H1 (cell line): ENCODE measurements at regions not wholly inside any gene's neighbourhood (a gene's known extent, or its start where the extent isn't known, plus 50 kb on each side); places are given as distances from the start of the nearest gene placed in this dataset.

ENCODE experiments used
- CTCF ChIA-PET: fragments of 300-600 bp; sonication (Branson Sonifier 250); formaldehyde crosslinking; loops from one replicate; lab custom pipeline; 2021; ENCODE audit not compliant: partially characterized antibody; lab: Charles Lee
- POLR2A ChIA-PET: fragments of 300-600 bp; sonication (Branson Sonifier 250); formaldehyde crosslinking; loops from one replicate; lab custom pipeline; 2021; ENCODE audit warnings: inconsistent platforms; ENCODE audit not compliant: partially characterized antibody; lab: Charles Lee
- DNase-seq, 2 experiments: peaks; one replicate each; pipeline versions ENCODE4 v3.0.0 to v3.0.0-alpha.2; 2010 to 2022; ENCODE audit warnings: low spot score in 2 of 2, low read depth in 1 of 2, mixed read lengths in 1 of 2
- FAIRE-seq: peaks from 2 replicates; lab custom pipeline; 2011; peaks lifted over from hg19 to GRCh38; lab: Jason Lieb, UNC
- H2AFZ ChIP-seq: 2 replicates; pipeline ENCODE4 v1.8.1; 2012; ENCODE audit warnings: low read length, inconsistent platforms
- H2AK5ac ChIP-seq: 2 replicates; pipeline ENCODE4 v1.6.1; 2013; ENCODE audit warnings: low read depth, low read length
- H2BK120ac ChIP-seq: replicated peaks from 2 replicates; pipeline ENCODE3; 2013; ENCODE audit warnings: low read depth, low read length, inconsistent platforms
- H2BK12ac ChIP-seq: 2 replicates; pipeline ENCODE4 v1.6.1; 2013; ENCODE audit warnings: low read depth, low read length
- H2BK15ac ChIP-seq: 2 replicates; pipeline ENCODE4 v1.6.1; 2013; ENCODE audit warnings: low read length
- H2BK20ac ChIP-seq: 2 replicates; pipeline ENCODE4 v1.6.1; 2013; ENCODE audit warnings: low read length
- H2BK5ac ChIP-seq: 2 replicates; pipeline ENCODE4 v1.6.1; 2013; ENCODE audit warnings: low read depth, low read length
- H3K14ac ChIP-seq: 2 replicates; pipeline ENCODE4 v1.6.1; 2013; ENCODE audit warnings: inconsistent platforms; ENCODE audit not compliant: insufficient read length
- H3K18ac ChIP-seq: 2 replicates; pipeline ENCODE4 v1.6.1; 2013; ENCODE audit warnings: low read length; ENCODE audit errors: extremely low read depth
- H3K23ac ChIP-seq: 2 replicates; pipeline ENCODE4 v1.6.1; 2013; ENCODE audit warnings: inconsistent platforms; ENCODE audit not compliant: insufficient read length
- H3K23me2 ChIP-seq: 2 replicates; pipeline ENCODE4 v1.6.1; 2013; ENCODE audit warnings: low read depth, low read length
- H3K27ac ChIP-seq: 2 replicates; pipeline ENCODE4 v1.6.1; 2011; ENCODE audit warnings: low read depth, low read length, inconsistent platforms
- H3K27me3 ChIP-seq, 4 experiments: replicated peaks in 1 of 4; 1 replicate in 1 of 4; 2 replicates in 3 of 4; pipeline versions ENCODE4 v1.6.1 to v1.8.1; 2011 to 2013; ENCODE audit warnings: low read length in 3 of 4, mild to moderate bottlenecking in 3 of 4, inconsistent platforms in 2 of 4, mixed read lengths in 2 of 4, moderate library complexity in 1 of 4; ENCODE audit not compliant: control insufficient read depth in 3 of 4, insufficient read depth in 3 of 4; ENCODE audit errors: extremely low read depth in 1 of 4
- H3K36me3 ChIP-seq, 4 experiments: 2 replicates each; pipeline versions ENCODE4 v1.6.1 to v1.8.1; 2011 to 2013; ENCODE audit warnings: mild to moderate bottlenecking in 4 of 4, low read length in 3 of 4, moderate library complexity in 2 of 4, control low read depth in 1 of 4, inconsistent platforms in 1 of 4; ENCODE audit not compliant: insufficient read depth in 4 of 4, control insufficient read depth in 2 of 4
- H3K4ac ChIP-seq: replicated peaks from 2 replicates; pipeline ENCODE3; 2013; ENCODE audit warnings: low read length, low read depth, mixed read lengths, inconsistent platforms; ENCODE audit not compliant: insufficient read length
- H3K4me1 ChIP-seq, 4 experiments: replicated peaks in 1 of 4; 1 replicate in 1 of 4; 2 replicates in 3 of 4; pipeline versions ENCODE4 v1.6.1 to v1.8.1; 2011 to 2013; ENCODE audit warnings: low read length in 3 of 4, inconsistent platforms in 2 of 4, mixed read lengths in 1 of 4; ENCODE audit not compliant: insufficient read depth in 4 of 4, control insufficient read depth in 3 of 4
- H3K4me2 ChIP-seq, 2 experiments: 2 replicates each; pipeline versions ENCODE4 v1.6.1 to v1.8.1; 2011 to 2013; ENCODE audit warnings: low read depth in 2 of 2, low read length in 2 of 2, control low read depth in 1 of 2, inconsistent platforms in 1 of 2, mild to moderate bottlenecking in 1 of 2; ENCODE audit not compliant: insufficient read depth in 1 of 2
- H3K4me3 ChIP-seq, 4 experiments: fragments of 200-600, 300-600 bp in 1 of 4; sonication (generic), shearing (Covaris generic), sonication (Bioruptor Twin) in 1 of 4; 2 replicates each; pipeline versions ENCODE4 v1.5.1 to v1.8.1; 2011 to 2016; ENCODE audit warnings: low read length in 4 of 4, low read depth in 3 of 4, control low read depth in 2 of 4, inconsistent platforms in 2 of 4, mild to moderate bottlenecking in 2 of 4, mixed read lengths in 1 of 4, moderate library complexity in 1 of 4; ENCODE audit not compliant: insufficient read depth in 2 of 4; ENCODE audit errors: extremely low read depth in 1 of 4
- H3K56ac ChIP-seq: replicated peaks from 2 replicates; pipeline ENCODE3; 2013; ENCODE audit warnings: low read depth, mild to moderate bottlenecking, mixed read lengths, low read length, inconsistent platforms; ENCODE audit not compliant: insufficient read length
- H3K79me1 ChIP-seq: 2 replicates; pipeline ENCODE4 v1.6.1; 2013; ENCODE audit warnings: low read depth, low read length, control low read depth
- H3K79me2 ChIP-seq, 2 experiments: 2 replicates each; pipeline versions ENCODE4 v1.6.1 to v1.8.1; 2012 to 2013; ENCODE audit warnings: low read length in 2 of 2, mild to moderate bottlenecking in 2 of 2, inconsistent platforms in 1 of 2; ENCODE audit not compliant: insufficient read depth in 2 of 2, control insufficient read depth in 1 of 2
- H3K9ac ChIP-seq, 4 experiments: replicated peaks in 1 of 4; 1 replicate in 1 of 4; 2 replicates in 3 of 4; pipeline versions ENCODE4 v1.6.1 to v1.8.1; 2011 to 2013; ENCODE audit warnings: low read depth in 3 of 4, low read length in 3 of 4, control low read depth in 2 of 4, mild to moderate bottlenecking in 2 of 4, moderate library complexity in 2 of 4, inconsistent platforms in 1 of 4; ENCODE audit errors: extremely low read depth in 1 of 4
- H3K9me3 ChIP-seq, 2 experiments: 2 replicates each; pipeline versions ENCODE4 v1.6.1 to v1.8.1; 2012 to 2013; ENCODE audit warnings: mild to moderate bottlenecking in 2 of 2, moderate library complexity in 2 of 2, control low read depth in 1 of 2, inconsistent platforms in 1 of 2, low read depth in 1 of 2, low read length in 1 of 2, mixed read lengths in 1 of 2; ENCODE audit not compliant: insufficient read depth in 2 of 2
- H4K20me1 ChIP-seq, 2 experiments: replicated peaks in 1 of 2; 2 replicates each; pipeline versions ENCODE3 to v1.8.1; 2011 to 2013; ENCODE audit warnings: inconsistent platforms in 2 of 2, low read length in 2 of 2, mild to moderate bottlenecking in 1 of 2; ENCODE audit not compliant: insufficient read depth in 2 of 2, control insufficient read depth in 1 of 2
- H4K5ac ChIP-seq: 2 replicates; pipeline ENCODE4 v1.6.1; 2013; ENCODE audit warnings: low read length, low read depth, mixed read lengths, inconsistent platforms; ENCODE audit not compliant: insufficient read length
- H4K8ac ChIP-seq: 2 replicates; pipeline ENCODE4 v1.8.0; 2013; ENCODE audit warnings: mild to moderate bottlenecking, moderate library complexity, low read length, inconsistent platforms; ENCODE audit not compliant: insufficient read depth; ENCODE audit errors: extremely low read depth
- H4K91ac ChIP-seq: replicated peaks from 2 replicates; pipeline ENCODE3; 2013; ENCODE audit warnings: low read length, mixed read lengths, inconsistent platforms; ENCODE audit not compliant: insufficient read length
- ASH2L ChIP-seq: fragments of 200-600, 300-600 bp; sonication (generic); IDR thresholded peaks from one replicate; pipeline ENCODE4 v1.7.1; 2017; ENCODE audit warnings: low read length
- CTBP2 ChIP-seq: IDR thresholded peaks from 2 replicates; pipeline ENCODE4 v1.7.0; 2011; ENCODE audit warnings: borderline replicate concordance, mild to moderate bottlenecking, moderate library complexity, mixed read lengths, low read length; ENCODE audit not compliant: insufficient read depth, insufficient read length
- EP300 ChIP-seq, 2 experiments: IDR thresholded peaks; 1 replicate in 1 of 2; 2 replicates in 1 of 2; pipeline ENCODE4 v1.6.1; 2011 to 2012; ENCODE audit warnings: low read depth in 2 of 2, low read length in 2 of 2, mild to moderate bottlenecking in 2 of 2, borderline replicate concordance in 1 of 2, inconsistent platforms in 1 of 2, moderate library complexity in 1 of 2
- FOSL1 ChIP-seq: IDR thresholded peaks from 2 replicates; pipeline ENCODE4 v1.6.1; 2011; ENCODE audit warnings: mild to moderate bottlenecking, low read depth, low read length, moderate library complexity; ENCODE audit not compliant: insufficient read depth
- MAFK ChIP-seq: IDR thresholded peaks from 2 replicates; pipeline ENCODE4 v1.6.1; 2012; ENCODE audit warnings: low read depth, mild to moderate bottlenecking, improper control_type of control experiment, low read length
- POU5F1 ChIP-seq: IDR thresholded peaks from 2 replicates; pipeline ENCODE4 v1.6.1; 2011; ENCODE audit warnings: low read depth, mild to moderate bottlenecking, low read length, moderate library complexity
- RNF2 ChIP-seq: fragments of 200-900, 300-1000 bp; sonication (generic); IDR thresholded peaks from 2 replicates; pipeline ENCODE4 v1.7.1; 2016; ENCODE audit warnings: borderline replicate concordance, low read depth, mild to moderate bottlenecking, antibody characterized with exemption, low read length; ENCODE audit not compliant: poor library complexity, severe bottlenecking; ENCODE audit errors: missing control alignments
- SIN3A ChIP-seq, 2 experiments: IDR thresholded peaks in 1 of 2; conservative IDR thresholded peaks in 1 of 2; 2 replicates each; pipeline ENCODE4 v1.6.1; 2011 to 2012; ENCODE audit warnings: low read length in 2 of 2, improper control_type of control experiment in 1 of 2, low read depth in 1 of 2, mild to moderate bottlenecking in 1 of 2
- SP4 ChIP-seq: IDR thresholded peaks from 2 replicates; pipeline ENCODE4 v1.6.1; 2012; ENCODE audit warnings: low read length, inconsistent platforms
- ZNF274 ChIP-seq: IDR thresholded peaks from 2 replicates; pipeline ENCODE4 v1.7.0; 2012; ENCODE audit warnings: low read length, borderline replicate concordance; ENCODE audit errors: extremely low read depth
- WGBS, 2 experiments: shearing (Covaris generic) in 1 of 2; methylation state at CpG; one replicate each; pipeline versions ENCODE4 v1.1.6 to v1.1.7; 2013 to 2015; ENCODE audit warnings: low lambda C conversion rate in 2 of 2, mixed read lengths in 2 of 2, inconsistent platforms in 1 of 2, low coverage in 1 of 2, missing lambda C conversion rate in 1 of 2; ENCODE audit not compliant: insufficient replicate concordance in 2 of 2, insufficient coverage in 1 of 2, insufficient read length in 1 of 2; ENCODE audit errors: extremely low coverage in 1 of 2, missing lambda C conversion rate in 1 of 2; 5-methylcytosine and 5-hydroxymethylcytosine counted together
- TF ChIP-seq, protein P1 (sequence below): IDR thresholded peaks from 2 replicates; pipeline ENCODE4 v1.6.1; 2012; ENCODE audit warnings: low read length, inconsistent platforms

DNA sequence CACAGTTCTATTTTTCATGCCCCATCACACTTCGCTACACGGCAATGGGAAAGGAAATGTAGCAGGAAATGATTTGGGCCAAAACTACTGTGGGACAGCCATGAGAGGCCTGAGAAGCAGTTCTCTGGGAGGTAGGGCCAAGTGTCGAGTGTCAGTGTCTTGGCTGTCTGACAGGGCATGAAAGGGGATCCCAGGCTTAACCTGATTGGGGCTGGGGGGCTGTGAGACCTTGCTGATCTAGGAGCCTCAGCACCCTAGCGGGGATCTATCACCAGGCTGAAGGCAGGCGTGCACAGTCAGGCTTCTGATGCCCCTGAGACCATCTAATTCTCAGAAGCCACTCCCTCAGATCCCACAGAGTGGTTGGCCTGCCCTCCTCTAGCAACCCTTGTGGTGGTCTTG, 58.2 kb upstream of the SLC25A13 start:
- H2BK5ac ChIP-seq: no peak overlapping the region
- no peak overlapping the region for H3K18ac ChIP-seq
- H3K14ac ChIP-seq: no peak overlapping the region
- H3K36me3 ChIP-seq: no peaks in the 10 kb centered on the region
- H3K27me3 ChIP-seq: peaks cover 0 to 2% (median 0%) of the 10 kb centered on the region in 4 experiments; a peak in 1 of 7 replicates
- H3K9ac ChIP-seq: no peak overlapping the region
- H3K79me1 ChIP-seq: no peaks in the 10 kb centered on the region
- no peak overlapping the region for H2AK5ac ChIP-seq
- no peak for DNase-seq
- H4K91ac ChIP-seq: no peak overlapping the region
- no peaks in the 10 kb centered on the region for H3K9me3 ChIP-seq
- H3K4ac ChIP-seq: no peak overlapping the region
- ChIA-PET CTCF (interaction anchor here (0.5 kb wide), 1 partner anchor 13 kb away, joined by 3 read pairs; no protein-coding TSS in a partner anchor), POLR2A (interaction anchor here (0.6 kb wide), 1 partner anchor 19 kb away, joined by 3 read pairs; no protein-coding TSS in a partner anchor)
- H2BK20ac ChIP-seq: no peak overlapping the region
- H2AFZ ChIP-seq: 0 out of 2 replicates have a peak overlapping the region, but pooled peaks have one; percentile 20
- no peaks in the 10 kb centered on the region for H3K23me2 ChIP-seq
- no peak overlapping the region for H3K4me3 ChIP-seq
- H4K8ac ChIP-seq: no peak overlapping the region; the same call in 1 of the 2 replicates
- H3K4me1 ChIP-seq: no peaks in the 10 kb centered on the region
- no peak overlapping the region for H2BK15ac ChIP-seq
- H3K27ac ChIP-seq: no peak overlapping the region
- H3K4me2 ChIP-seq: no peak overlapping the region
- H2BK12ac ChIP-seq: no peak overlapping the region
- no peak overlapping the region for H2BK120ac ChIP-seq
- H4K20me1 ChIP-seq: no peaks in the 10 kb centered on the region
- no peak overlapping the region for H3K56ac ChIP-seq
- FAIRE-seq: no peak
- H4K5ac ChIP-seq: no peak overlapping the region
- no peak overlapping the region for H3K23ac ChIP-seq
- H3K79me2 ChIP-seq: no peaks in the 10 kb centered on the region
- 84% methylated on average over 5 of the region's 5 CpGs; no CpG with 5 or more reads in 1 of the 2 experiments for WGBS, 2 experiments
- TF ChIP-seq ASH2L: no peak
- no peak for TF ChIP-seq POU5F1
- no peak for TF ChIP-seq EP300 (IDR thresholded peaks at IDR 0.05; ENCODE audit: borderline replicate concordance in 1 of 2, low read depth in 2 of 2, low read length in 2 of 2)
- no peak for TF ChIP-seq MAFK
- TF ChIP-seq FOSL1: no peak
- TF ChIP-seq SIN3A (conservative IDR thresholded peaks at IDR 0.05 in 1 of 2, IDR thresholded peaks at IDR 0.05 in 1 of 2; ENCODE audit: low read depth in 1 of 2, low read length in 2 of 2): no peak
- TF ChIP-seq CTBP2: no peak
- TF ChIP-seq, protein P1, sequence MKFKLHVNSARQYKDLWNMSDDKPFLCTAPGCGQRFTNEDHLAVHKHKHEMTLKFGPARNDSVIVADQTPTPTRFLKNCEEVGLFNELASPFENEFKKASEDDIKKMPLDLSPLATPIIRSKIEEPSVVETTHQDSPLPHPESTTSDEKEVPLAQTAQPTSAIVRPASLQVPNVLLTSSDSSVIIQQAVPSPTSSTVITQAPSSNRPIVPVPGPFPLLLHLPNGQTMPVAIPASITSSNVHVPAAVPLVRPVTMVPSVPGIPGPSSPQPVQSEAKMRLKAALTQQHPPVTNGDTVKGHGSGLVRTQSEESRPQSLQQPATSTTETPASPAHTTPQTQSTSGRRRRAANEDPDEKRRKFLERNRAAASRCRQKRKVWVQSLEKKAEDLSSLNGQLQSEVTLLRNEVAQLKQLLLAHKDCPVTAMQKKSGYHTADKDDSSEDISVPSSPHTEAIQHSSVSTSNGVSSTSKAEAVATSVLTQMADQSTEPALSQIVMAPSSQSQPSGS: no peak
- no peak for TF ChIP-seq ZNF274
- no peak for TF ChIP-seq RNF2
- TF ChIP-seq SP4: no peak
